ENCODE measurements at regions not wholly inside any gene's neighbourhood (a gene's known extent, or its start where the extent isn't known, plus 50 kb on each side); places are given as distances from the start of the nearest gene placed in this dataset.

- no peak for DNase-seq
- H3K4me3 ChIP-seq (ENCODE audit: low read length) = no peak overlapping the region
- H3K36me3 ChIP-seq (ENCODE audit: control insufficient read depth, insufficient read depth, low read length) = no peaks in the 10 kb centered on the region
- 80% methylated on average over 1 of the region's 2 CpGs for WGBS (ENCODE audit: insufficient coverage)
- no peaks in the 10 kb centered on the region for H3K27me3 ChIP-seq (ENCODE audit: control insufficient read depth, insufficient read depth, low read length)
- H3K27ac ChIP-seq (ENCODE audit: low read length) = no peak overlapping the region
- no peaks in the 10 kb centered on the region for H3K4me1 ChIP-seq (ENCODE audit: control insufficient read depth, insufficient read depth, low read length)
- peaks cover 4% of the 10 kb centered on the region for H3K9me3 ChIP-seq (replicated peaks; ENCODE audit: control insufficient read depth, low read depth, low read length)
Observed at GRCh38 chr10:124279298-124279697, 139.4 kb downstream of the OAT start.

DNA sequence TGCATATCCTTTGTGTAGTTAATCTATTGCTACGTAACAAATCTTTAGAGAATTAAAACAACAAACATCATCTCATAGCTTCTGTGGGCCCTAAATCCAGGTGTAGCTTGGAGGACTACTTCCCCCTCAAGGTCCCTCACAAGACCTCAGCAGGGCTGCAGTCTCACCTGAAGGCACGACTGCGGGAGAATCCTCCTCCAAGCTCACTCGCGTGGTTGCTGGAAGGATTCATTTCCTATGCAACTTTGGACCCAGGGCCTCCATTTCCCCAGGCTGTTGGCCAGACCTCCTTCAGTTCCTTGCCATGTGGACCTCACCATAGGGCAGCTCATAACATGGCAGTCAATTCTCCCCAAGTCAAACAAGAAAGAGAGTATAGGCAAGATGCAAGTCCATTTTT is 140.4 kb downstream of the OAT start:
- Histone ChIP-seq H3K4me1 (ENCODE audit: control insufficient read depth, insufficient read depth, low read length) (no peaks in the 10 kb centered on the region), H3K27me3 (ENCODE audit: control insufficient read depth, insufficient read depth, low read length) (no peaks in the 10 kb centered on the region), H3K9me3 (replicated peaks; ENCODE audit: control insufficient read depth, low read depth, low read length) (peaks cover 5% of the 10 kb centered on the region), H3K4me3 (ENCODE audit: low read length) (no peak overlapping the region), H3K36me3 (ENCODE audit: control insufficient read depth, insufficient read depth, low read length) (no peaks in the 10 kb centered on the region), H3K27ac (ENCODE audit: low read length) (no peak overlapping the region)
- WGBS (ENCODE audit: insufficient coverage) = 90% methylated on average over 4 of the region's 5 CpGs
- no peak for DNase-seq

GRCh38 chr10:124273141-124273540 is 145.6 kb downstream of the OAT start:
- H3K4me3 ChIP-seq (ENCODE audit: low read length) = no peak overlapping the region
- no CpG with 5 or more reads among the region's 1 CpG for WGBS (ENCODE audit: insufficient coverage)
- no peaks in the 10 kb centered on the region for H3K27me3 ChIP-seq (ENCODE audit: control insufficient read depth, insufficient read depth, low read length)
- no peak overlapping the region for H3K27ac ChIP-seq (ENCODE audit: low read length)
- no peak for DNase-seq
- no peaks in the 10 kb centered on the region for H3K4me1 ChIP-seq (ENCODE audit: control insufficient read depth, insufficient read depth, low read length)
- H3K9me3 ChIP-seq (replicated peaks; ENCODE audit: control insufficient read depth, low read depth, low read length) = peaks cover 19% of the 10 kb centered on the region
- no peaks in the 10 kb centered on the region for H3K36me3 ChIP-seq (ENCODE audit: control insufficient read depth, insufficient read depth, low read length)

DNA sequence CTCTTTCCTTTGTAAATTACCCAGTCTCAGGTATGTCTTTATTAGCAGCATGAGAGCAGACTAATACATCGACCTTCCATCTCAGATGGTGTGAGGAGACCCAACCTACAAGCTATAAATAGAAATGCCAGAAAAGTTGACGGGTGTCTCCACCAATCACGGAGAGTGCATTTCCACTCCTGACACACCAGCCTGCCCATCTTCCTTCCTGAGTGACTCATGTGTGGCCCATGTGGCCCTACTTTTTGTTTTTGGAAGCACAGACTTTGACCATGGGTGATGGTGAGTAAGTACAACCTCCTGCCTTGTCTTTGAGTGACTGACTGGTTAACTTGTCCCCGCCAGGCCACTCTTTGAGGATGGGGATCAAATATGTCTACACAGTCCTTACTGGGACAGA is 147.0 kb downstream of the OAT start:
- H3K27ac ChIP-seq (ENCODE audit: low read length) = no peak overlapping the region
- no CpG with 5 or more reads among the region's 4 CpGs for WGBS (ENCODE audit: insufficient coverage)
- H3K9me3 ChIP-seq (replicated peaks; ENCODE audit: control insufficient read depth, low read depth, low read length) = peaks cover 19% of the 10 kb centered on the region
- no peak overlapping the region for H3K4me3 ChIP-seq (ENCODE audit: low read length)
- H3K36me3 ChIP-seq (ENCODE audit: control insufficient read depth, insufficient read depth, low read length) = no peaks in the 10 kb centered on the region
- H3K4me1 ChIP-seq (ENCODE audit: control insufficient read depth, insufficient read depth, low read length) = peaks cover 14% of the 10 kb centered on the region
- no peak for DNase-seq
- no peaks in the 10 kb centered on the region for H3K27me3 ChIP-seq (ENCODE audit: control insufficient read depth, insufficient read depth, low read length)

DNA sequence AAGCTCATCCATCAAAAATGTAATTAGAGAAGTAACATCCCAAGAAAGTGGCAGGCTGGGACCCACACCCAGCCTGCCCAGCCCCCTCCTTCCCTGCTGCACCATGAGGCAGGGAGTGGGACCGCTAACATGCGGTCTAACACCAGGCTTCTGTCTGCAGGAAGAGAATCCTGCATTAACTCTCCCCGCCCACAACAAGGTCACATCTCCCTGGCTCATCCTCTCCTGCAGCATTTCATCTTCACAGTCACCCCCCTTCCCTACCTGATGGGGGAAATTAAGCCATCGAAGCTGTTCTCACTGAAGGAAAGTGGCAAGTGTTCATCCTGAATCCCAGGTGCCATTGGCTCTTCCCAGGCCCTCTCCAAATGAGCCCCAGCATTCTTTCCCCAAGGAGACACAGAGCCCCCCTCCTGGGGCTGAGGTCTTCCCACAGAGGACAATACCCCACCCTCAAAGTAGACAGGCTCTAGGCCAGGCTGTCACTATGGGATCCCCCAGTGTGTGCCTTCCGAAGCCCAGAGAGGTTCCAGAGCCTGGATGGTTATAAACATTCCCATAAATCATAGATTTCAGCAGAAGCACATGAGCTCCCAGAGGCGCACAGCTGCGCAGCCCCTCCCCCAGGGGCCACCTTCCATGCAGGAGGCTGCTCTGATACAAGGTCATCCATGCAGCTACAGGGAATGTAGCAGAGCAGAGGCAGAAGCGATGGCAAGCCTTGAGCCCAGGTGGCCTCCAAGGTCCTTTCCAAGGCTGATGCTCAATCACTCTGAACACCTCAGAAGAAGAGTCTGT is 148.0 kb downstream of the OAT start:
- 73% methylated on average over 4 of the region's 8 CpGs for WGBS (ENCODE audit: insufficient coverage)
- peaks cover 19% of the 10 kb centered on the region for H3K9me3 ChIP-seq (replicated peaks; ENCODE audit: control insufficient read depth, low read depth, low read length)
- H3K27me3 ChIP-seq (ENCODE audit: control insufficient read depth, insufficient read depth, low read length) = no peaks in the 10 kb centered on the region
- H3K36me3 ChIP-seq (ENCODE audit: control insufficient read depth, insufficient read depth, low read length) = no peaks in the 10 kb centered on the region
- no peak overlapping the region for H3K27ac ChIP-seq (ENCODE audit: low read length)
- peaks cover 14% of the 10 kb centered on the region for H3K4me1 ChIP-seq (ENCODE audit: control insufficient read depth, insufficient read depth, low read length)
- DNase-seq = no peak
- H3K4me3 ChIP-seq (ENCODE audit: low read length) = no peak overlapping the region

DNA sequence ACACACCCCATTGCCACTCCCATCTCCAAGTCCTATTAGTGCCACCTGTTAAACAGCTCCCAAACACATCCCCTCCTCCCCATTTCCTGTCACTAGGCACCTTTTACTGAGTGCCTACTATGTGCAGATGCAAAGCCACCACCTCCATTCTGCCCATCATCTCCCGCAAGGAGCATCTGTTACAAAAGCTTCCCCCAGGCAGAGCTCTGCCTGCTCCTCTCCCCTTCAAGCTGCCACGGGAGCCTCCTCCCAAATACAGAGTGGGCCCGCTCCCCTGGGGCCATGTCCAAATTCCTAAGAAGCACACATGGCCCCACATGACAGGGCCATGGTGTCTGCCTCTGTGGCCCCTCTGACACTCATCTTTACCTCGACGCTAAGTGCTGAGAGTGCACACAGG is 149.7 kb downstream of the OAT start:
- Histone ChIP-seq H3K27me3 (ENCODE audit: control insufficient read depth, insufficient read depth, low read length) (no peaks in the 10 kb centered on the region), H3K4me1 (ENCODE audit: control insufficient read depth, insufficient read depth, low read length) (peaks cover 14% of the 10 kb centered on the region), H3K27ac (ENCODE audit: low read length) (no peak overlapping the region), H3K36me3 (ENCODE audit: control insufficient read depth, insufficient read depth, low read length) (no peaks in the 10 kb centered on the region), H3K9me3 (replicated peaks; ENCODE audit: control insufficient read depth, low read depth, low read length) (peaks cover 19% of the 10 kb centered on the region), H3K4me3 (ENCODE audit: low read length) (no peak overlapping the region)
- DNase-seq = no peak
- 90% methylated on average over 4 of the region's 5 CpGs for WGBS (ENCODE audit: insufficient coverage)

DNA sequence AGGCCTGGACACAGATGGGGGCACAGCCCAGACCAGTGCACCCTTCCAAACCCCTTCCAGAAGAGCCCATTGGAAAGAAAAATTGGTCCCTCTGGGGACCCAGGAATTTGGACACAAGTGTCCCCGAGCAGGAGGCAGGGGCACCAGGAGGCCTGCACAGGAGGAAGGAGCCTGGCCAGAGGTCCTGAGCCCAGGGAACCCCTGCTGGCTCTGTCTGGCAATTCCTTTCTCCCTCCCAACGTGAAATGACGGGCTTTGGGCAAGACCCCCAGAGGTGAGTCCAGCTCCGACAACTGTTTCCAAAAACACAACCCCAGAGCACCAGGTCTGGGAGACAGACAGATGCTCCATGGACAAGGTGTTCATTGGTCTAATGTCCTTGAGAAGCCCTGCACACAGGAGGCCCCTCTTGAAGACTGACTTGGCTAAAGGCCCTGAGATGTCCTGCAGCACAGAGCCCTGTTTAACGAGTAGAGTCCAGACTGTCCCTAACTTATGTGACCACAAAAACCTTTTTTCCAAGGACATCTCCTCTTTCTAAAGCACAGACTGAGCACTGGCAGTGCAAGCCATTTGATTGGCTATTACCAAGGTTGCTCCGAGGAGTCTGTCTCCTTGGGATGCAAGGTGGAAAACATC is 150.7 kb downstream of the OAT start:
- peak overlapping the region; percentile 26 for H3K27ac ChIP-seq (ENCODE audit: low read length)
- peaks cover 14% of the 10 kb centered on the region for H3K4me1 ChIP-seq (ENCODE audit: control insufficient read depth, insufficient read depth, low read length)
- WGBS (ENCODE audit: insufficient coverage) = 81% methylated on average over 6 of the region's 6 CpGs
- no peak for DNase-seq
- H3K4me3 ChIP-seq (ENCODE audit: low read length) = no peak overlapping the region
- no peaks in the 10 kb centered on the region for H3K27me3 ChIP-seq (ENCODE audit: control insufficient read depth, insufficient read depth, low read length)
- H3K36me3 ChIP-seq (ENCODE audit: control insufficient read depth, insufficient read depth, low read length) = no peaks in the 10 kb centered on the region
- peaks cover 15% of the 10 kb centered on the region for H3K9me3 ChIP-seq (replicated peaks; ENCODE audit: control insufficient read depth, low read depth, low read length)

GRCh38 chr10:124267231-124267885 is 151.4 kb downstream of the OAT start:
- Histone ChIP-seq H3K27me3 (ENCODE audit: control insufficient read depth, insufficient read depth, low read length) (no peaks in the 10 kb centered on the region), H3K4me3 (ENCODE audit: low read length) (no peak overlapping the region)

DNA sequence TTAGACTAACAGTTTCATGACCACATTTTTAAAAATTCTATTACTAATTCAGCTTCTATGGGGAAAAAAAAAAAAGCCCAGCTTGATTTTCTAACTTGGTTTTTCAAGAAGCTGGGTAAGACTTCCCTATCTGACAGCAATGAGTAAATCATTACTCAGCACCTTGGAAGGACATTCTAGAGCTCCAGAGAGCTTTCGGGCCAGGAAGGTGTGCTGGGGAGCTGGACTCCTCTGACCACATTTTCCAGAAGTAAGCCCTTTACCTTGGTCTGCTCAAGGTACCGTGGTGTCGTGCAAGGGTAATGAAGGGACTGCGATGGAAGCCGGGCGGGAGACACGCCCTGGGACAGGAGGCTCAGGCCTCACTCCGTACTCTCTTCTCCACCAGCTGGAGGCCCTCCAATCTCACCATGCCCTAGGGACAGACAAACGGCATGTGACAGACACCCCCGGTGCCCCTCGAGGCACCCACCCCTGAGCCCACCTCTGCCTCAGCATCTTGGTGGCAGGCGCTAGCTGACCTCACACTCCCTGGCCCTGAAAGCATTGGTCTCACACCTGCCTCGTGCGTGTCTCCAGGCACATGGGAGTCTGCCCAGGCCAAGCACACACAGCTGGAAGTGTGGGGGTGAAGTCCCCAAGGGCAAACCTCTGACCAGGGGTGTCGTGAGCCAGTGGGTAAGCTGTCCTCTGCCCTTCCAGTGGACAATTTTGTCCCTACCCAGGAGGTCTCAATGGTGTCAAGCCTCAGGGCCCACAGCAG is 152.1 kb downstream of the OAT start:
- H3K27me3 ChIP-seq (ENCODE audit: control insufficient read depth, insufficient read depth, low read length) = no peaks in the 10 kb centered on the region
- no peaks in the 10 kb centered on the region for H3K36me3 ChIP-seq (ENCODE audit: control insufficient read depth, insufficient read depth, low read length)
- H3K4me3 ChIP-seq (ENCODE audit: low read length) = no peak overlapping the region
- H3K27ac ChIP-seq (ENCODE audit: low read length) = no peak overlapping the region
- 76% methylated on average over 15 of the region's 15 CpGs for WGBS (ENCODE audit: insufficient coverage)
- DNase-seq = no peak
- peaks cover under 1% of the 10 kb centered on the region for H3K9me3 ChIP-seq (replicated peaks; ENCODE audit: control insufficient read depth, low read depth, low read length)
- H3K4me1 ChIP-seq (ENCODE audit: control insufficient read depth, insufficient read depth, low read length) = peaks cover 14% of the 10 kb centered on the region

More at GRCh38 chr10:124267231-124267885, 151.4 kb downstream of the OAT start:
- Histone ChIP-seq H3K4me1 (ENCODE audit: control insufficient read depth, insufficient read depth, low read length) (peaks cover 14% of the 10 kb centered on the region), H3K27ac (ENCODE audit: low read length) (peak overlapping the region; percentile 26), H3K36me3 (ENCODE audit: control insufficient read depth, insufficient read depth, low read length) (no peaks in the 10 kb centered on the region), H3K9me3 (replicated peaks; ENCODE audit: control insufficient read depth, low read depth, low read length) (peaks cover 8% of the 10 kb centered on the region)
- DNase-seq = peak; percentile 73
- WGBS (ENCODE audit: insufficient coverage) = 61% methylated on average over 9 of the region's 9 CpGs
